Colonic mucosa (tissue), 4 donors: ENCODE measurements at regions not wholly inside any gene's neighbourhood (a gene's known extent, or its start where the extent isn't known, plus 50 kb on each side); places are given as distances from the start of the nearest gene placed in this dataset.
"Not testable (repeated sequence)": the region's sequence is repeated elsewhere in the genome, so short reads cannot be mapped to it uniquely, and the experiment has no call there.

ENCODE experiments used
- DNase-seq: peaks from one replicate; pipeline ENCODE4 v3.0.0-alpha.2; 2020
- H3K27ac ChIP-seq: fragments of 200-600 bp; one replicate; pipeline ENCODE4 v1.8.0; 2021
- H3K27me3 ChIP-seq: fragments of 200-600 bp; one replicate; pipeline ENCODE4 v1.8.0; 2021
- H3K36me3 ChIP-seq: fragments of 200-600 bp; one replicate; pipeline ENCODE4 v1.8.0; 2021
- H3K4me1 ChIP-seq: fragments of 200-600 bp; one replicate; pipeline ENCODE4 v1.8.0; 2021; ENCODE audit warnings: mild to moderate bottlenecking
- H3K4me3 ChIP-seq: fragments of 200-600 bp; one replicate; pipeline ENCODE4 v1.8.0; 2021
- H3K9ac ChIP-seq, 2 donors: one replicate each; pipeline ENCODE4 v1.7.0; 2013; ENCODE audit warnings: control low read depth in 2 of 2, low read depth in 2 of 2, low read length in 2 of 2
- H3K9me3 ChIP-seq: fragments of 200-600 bp; one replicate; pipeline ENCODE4 v1.8.0; 2021
- intact Hi-C: fragments of 100-400 bp; cut with DNase I; formaldehyde crosslinking; loops from one replicate; pipeline ENCODE4 v1.14.1; 2022
- TF ChIP-seq, protein P1 (sequence below): fragments of 200-600 bp; IDR thresholded peaks from one replicate; pipeline ENCODE4 v1.8.0; 2022; ENCODE audit warnings: antibody characterized with exemption, mild to moderate bottlenecking
- donor health status: healthy.
- donor health status: DM: no; HTN: no; CAD: no.
- donor health status: DM: no; HTN: no; CAD: no.

DNA sequence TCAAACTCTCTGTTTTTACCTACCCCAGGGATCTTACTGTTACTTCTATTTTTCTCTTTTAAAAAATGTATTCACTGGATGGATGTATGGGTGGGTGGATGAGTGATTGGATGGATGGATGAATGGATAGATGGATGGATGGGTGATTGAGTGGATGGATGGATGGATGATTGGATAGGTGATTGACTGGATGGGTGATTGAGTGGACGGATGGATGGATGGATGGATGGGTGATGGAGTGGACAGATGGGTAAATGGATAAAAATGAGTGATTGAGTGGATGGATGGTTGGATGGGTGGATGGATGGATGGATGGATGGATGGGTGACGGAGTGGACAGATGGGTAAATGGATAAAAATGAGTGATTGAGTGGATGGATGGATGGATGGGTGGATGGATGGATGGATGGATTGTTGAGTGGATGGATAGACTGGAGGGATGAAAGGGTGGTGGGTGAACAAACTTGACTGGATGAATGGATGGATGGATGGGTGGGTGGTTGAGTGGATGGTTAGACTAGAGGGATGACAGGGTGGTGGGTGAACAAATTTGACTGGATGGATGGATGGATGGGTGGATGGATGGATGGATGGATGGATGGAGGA is 118.0 kb upstream of the ZBTB40 start:
- intact Hi-C loops = no loop called here
- no peak overlapping the region for H3K9ac ChIP-seq

DNA sequence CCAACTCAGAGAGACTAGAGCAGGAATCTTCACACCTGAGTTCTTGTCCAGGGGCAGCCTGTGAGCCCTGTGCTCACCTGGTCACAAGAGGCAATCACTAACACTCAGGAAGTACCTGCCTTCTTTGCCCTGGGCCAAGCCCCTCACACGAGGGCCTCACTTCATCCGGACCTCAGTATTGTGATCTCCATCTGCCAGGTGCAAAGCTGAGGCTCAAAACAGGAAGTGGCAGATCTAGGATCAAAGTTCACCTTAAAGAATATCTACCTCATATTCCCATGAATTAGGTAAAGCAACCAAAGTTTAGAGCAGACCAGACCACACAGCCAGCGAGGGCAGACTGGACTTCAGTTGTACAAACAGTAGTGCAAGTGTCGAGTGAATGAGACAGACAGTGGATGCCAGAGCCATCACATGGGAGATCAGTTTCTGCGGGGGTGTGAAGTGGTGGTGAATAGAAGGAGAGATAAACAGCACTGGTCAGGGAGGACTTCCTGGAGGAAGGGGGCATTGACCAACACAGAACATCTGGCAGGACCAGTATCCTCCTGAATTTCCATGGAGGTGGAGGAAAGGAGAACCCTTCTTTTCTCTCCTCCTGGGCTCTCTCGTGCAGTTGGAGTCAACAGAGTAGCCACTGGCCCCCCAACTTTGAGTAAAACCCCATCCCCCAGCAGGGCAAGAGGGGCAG is 116.6 kb upstream of the ZBTB40 start:
- intact Hi-C loops = no loop called here
- H3K9me3 ChIP-seq = no peaks in the 10 kb centered on the region
- no peaks in the 10 kb centered on the region for H3K27me3 ChIP-seq
- H3K4me3 ChIP-seq = no peak overlapping the region
- H3K4me1 ChIP-seq = no peaks in the 10 kb centered on the region
- no peaks in the 10 kb centered on the region for H3K36me3 ChIP-seq
- no peak overlapping the region for H3K9ac ChIP-seq
- TF ChIP-seq, protein P1, sequence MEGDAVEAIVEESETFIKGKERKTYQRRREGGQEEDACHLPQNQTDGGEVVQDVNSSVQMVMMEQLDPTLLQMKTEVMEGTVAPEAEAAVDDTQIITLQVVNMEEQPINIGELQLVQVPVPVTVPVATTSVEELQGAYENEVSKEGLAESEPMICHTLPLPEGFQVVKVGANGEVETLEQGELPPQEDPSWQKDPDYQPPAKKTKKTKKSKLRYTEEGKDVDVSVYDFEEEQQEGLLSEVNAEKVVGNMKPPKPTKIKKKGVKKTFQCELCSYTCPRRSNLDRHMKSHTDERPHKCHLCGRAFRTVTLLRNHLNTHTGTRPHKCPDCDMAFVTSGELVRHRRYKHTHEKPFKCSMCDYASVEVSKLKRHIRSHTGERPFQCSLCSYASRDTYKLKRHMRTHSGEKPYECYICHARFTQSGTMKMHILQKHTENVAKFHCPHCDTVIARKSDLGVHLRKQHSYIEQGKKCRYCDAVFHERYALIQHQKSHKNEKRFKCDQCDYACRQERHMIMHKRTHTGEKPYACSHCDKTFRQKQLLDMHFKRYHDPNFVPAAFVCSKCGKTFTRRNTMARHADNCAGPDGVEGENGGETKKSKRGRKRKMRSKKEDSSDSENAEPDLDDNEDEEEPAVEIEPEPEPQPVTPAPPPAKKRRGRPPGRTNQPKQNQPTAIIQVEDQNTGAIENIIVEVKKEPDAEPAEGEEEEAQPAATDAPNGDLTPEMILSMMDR = no peak
- DNase-seq = no peak
- no peak overlapping the region for H3K27ac ChIP-seq

More for the DNA sequence above, 118.0 kb upstream of the ZBTB40 start:
- Histone ChIP-seq H3K4me1 (no peaks in the 10 kb centered on the region), H3K27ac (no peak overlapping the region), H3K27me3 (no peaks in the 10 kb centered on the region), H3K4me3 (no peak overlapping the region), H3K36me3 (no peaks in the 10 kb centered on the region), H3K9me3 (no peaks in the 10 kb centered on the region)
- no peak for DNase-seq
- TF ChIP-seq, protein P1 = no peak

DNA sequence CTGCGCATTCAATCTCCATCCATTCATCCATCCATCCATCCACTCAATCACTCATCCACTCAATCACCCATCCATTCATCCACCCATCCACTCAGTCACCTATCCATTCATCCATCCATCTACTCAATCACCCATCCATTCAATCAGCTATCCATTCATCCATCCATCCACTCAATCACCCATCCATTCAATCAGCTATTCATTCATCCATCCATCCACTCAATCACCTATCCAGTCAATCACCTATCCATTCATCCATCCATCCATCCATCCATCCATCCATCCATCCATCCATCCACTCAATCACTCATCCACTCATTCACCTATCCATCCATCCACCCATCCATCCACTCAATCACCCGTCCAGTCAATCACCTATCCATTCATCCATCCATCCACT is 115.4 kb upstream of the ZBTB40 start:
- intact Hi-C loops = not testable (repeated sequence)

DNA sequence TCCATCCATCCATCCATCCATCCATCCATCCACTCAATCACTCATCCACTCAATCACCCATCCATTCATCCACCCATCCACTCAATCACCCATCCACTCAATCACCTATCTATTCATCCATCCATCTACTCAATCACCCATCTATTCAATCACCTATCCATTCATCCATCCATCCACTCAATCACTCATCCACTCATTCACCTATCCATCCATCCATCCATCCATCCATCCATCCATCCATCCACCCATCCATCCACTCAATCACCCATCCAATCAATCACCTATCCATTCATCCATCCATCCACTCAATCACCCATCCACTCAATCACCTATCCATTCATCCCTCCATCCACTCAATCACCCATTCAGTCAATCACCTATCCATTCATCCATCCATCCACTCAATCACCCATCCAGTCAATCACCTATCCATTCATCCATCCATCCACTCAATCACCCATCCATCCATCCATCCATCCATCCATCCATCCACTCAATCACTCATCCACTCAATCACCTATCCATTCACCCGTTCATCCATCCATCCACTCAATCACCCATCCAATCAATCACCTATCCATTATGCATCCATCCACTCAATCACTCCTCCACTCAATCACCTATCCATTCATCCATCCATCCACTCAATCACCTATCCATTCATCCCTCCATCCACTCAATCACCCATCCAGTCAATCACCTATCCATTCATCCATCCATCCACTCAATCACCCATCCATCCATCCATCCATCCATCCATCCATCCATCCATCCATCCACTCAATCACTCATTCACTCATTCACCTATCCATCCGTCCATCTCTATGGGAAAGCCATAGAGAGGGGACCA is 114.7 kb upstream of the ZBTB40 start:
- H3K9me3 ChIP-seq, DNase-seq, intact Hi-C loops: not testable (repeated sequence)

More for the DNA sequence above, 115.4 kb upstream of the ZBTB40 start:
- H3K27ac ChIP-seq, H3K4me3 ChIP-seq, H3K4me1 ChIP-seq, H3K36me3 ChIP-seq, H3K9ac ChIP-seq, H3K9me3 ChIP-seq, H3K27me3 ChIP-seq, DNase-seq: not testable (repeated sequence)

DNA sequence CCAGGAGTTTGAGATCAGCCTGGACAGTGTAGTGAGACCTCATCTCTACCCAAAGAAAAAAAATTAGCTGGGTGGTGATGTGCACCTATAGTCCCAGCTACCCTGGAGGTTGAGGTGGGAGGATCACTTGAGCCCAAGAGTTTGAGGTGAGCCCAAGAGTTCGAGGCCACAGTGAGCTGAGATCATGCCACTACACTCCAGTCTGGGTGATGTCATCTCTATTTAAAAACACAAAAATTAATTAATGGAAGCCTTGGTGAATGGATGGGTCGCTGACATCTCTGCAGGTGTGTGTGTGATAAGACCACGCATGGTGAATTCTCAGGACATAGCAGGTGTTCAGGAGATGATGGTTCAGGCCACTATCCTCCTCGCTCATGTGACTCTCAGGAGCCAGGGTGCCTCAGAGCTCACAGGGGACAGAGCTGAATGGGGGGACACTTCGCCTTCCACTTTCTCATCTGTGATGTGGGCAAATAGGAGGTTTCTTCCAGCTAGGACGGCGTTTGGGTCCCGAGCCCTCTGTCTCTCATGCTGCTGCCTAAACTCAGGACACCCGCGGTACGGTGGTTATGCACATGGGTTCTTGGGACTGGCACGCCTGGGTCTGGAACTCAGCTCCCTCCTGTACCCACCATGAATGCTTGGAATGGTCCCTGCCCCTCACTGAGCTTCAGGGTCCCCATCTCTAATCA is 113.4 kb upstream of the ZBTB40 start:
- intact Hi-C loops = no loop called here
- DNase-seq = no peak
- TF ChIP-seq, protein P1 = no peak
- Histone ChIP-seq H3K9ac (no peak overlapping the region), H3K4me3 (no peak overlapping the region), H3K27me3 (no peaks in the 10 kb centered on the region), H3K9me3 (no peaks in the 10 kb centered on the region), H3K36me3 (no peaks in the 10 kb centered on the region), H3K27ac (no peak overlapping the region), H3K4me1 (no peaks in the 10 kb centered on the region)

More for the DNA sequence above, 114.7 kb upstream of the ZBTB40 start:
- not testable (repeated sequence) for H3K4me3 ChIP-seq, H3K4me1 ChIP-seq, H3K27ac ChIP-seq, H3K9ac ChIP-seq, H3K36me3 ChIP-seq, H3K27me3 ChIP-seq

DNA sequence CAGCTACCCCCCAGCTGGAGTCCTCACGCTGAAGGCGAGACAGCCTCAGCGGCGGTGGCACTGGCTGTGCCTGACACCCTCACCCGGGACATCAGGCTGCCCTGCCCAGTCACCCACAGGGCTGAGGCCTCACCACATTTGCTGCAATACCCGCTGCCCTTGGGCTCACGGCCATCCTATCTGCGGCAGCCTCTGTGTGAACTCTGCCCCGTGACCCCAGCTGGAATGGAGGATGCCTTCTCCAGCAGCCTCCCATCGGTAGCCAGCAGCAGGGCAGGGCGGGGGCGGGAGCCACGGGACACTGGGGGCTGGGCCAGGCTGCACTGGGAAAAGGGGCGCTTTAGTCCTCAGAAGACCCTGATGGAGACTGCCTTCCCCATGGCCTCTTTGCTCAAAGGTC is 112.4 kb upstream of the ZBTB40 start:
- Histone ChIP-seq H3K4me1 (no peaks in the 10 kb centered on the region), H3K27me3 (peaks cover 3% of the 10 kb centered on the region), H3K4me3 (no peak overlapping the region), H3K9ac (no peak overlapping the region), H3K9me3 (no peaks in the 10 kb centered on the region), H3K36me3 (no peaks in the 10 kb centered on the region), H3K27ac (no peak overlapping the region)
- DNase-seq = no peak
- intact Hi-C loops = no loop called here
- TF ChIP-seq, protein P1 = no peak
